NAMALWA (cell line): ENCODE measurements at regions not wholly inside any gene's neighbourhood (a gene's known extent, or its start where the extent isn't known, plus 50 kb on each side); places are given as distances from the start of the nearest gene placed in this dataset.
"Not testable (repeated sequence)": the region's sequence is repeated elsewhere in the genome, so short reads cannot be mapped to it uniquely, and the experiment has no call there.

Source experiments
- DNase-seq: peaks from one replicate; pipeline ENCODE4 v3.0.0-alpha.2; 2015; ENCODE audit warnings: low spot score

GRCh38 chr3:191076903-191077552, 122.0 kb upstream of the OSTN start:
- DNase-seq, result no peak

GRCh38 chr3:191074511-191074910, 124.5 kb upstream of the OSTN start:
- no peak for DNase-seq

- no peak for DNase-seq
Observed at GRCh38 chr3:191070762-191071403, 128.2 kb upstream of the OSTN start.

- no peak for DNase-seq
Observed at GRCh38 chr3:191070201-191070600, 128.8 kb upstream of the OSTN start.

GRCh38 chr3:191068946-191069813, 129.9 kb upstream of the OSTN start:
- DNase-seq, result no peak

- no peak for DNase-seq
Observed at GRCh38 chr3:191066669-191067068, 132.4 kb upstream of the OSTN start.

GRCh38 chr3:191065181-191065805, 133.7 kb upstream of the OSTN start:
- DNase-seq, result no peak

GRCh38 chr3:191051037-191051436, 148.0 kb upstream of the OSTN start:
- DNase-seq, result peak; percentile 56

GRCh38 chr3:191047930-191048329, 151.1 kb upstream of the OSTN start:
- no peak for DNase-seq

GRCh38 chr3:191030929-191031328, 168.1 kb upstream of the OSTN start:
- no peak for DNase-seq

GRCh38 chr3:191030491-191030890, 168.0 kb upstream of the GMNC start:
- no peak for DNase-seq

- DNase-seq, result no peak
Observed at GRCh38 chr3:191026746-191027145, 164.3 kb upstream of the GMNC start.

GRCh38 chr3:191020730-191021396, 158.4 kb upstream of the GMNC start:
- no peak for DNase-seq

- no peak for DNase-seq
Observed at GRCh38 chr3:191019855-191020254, 157.4 kb upstream of the GMNC start.

GRCh38 chr3:191015960-191016359, 153.5 kb upstream of the GMNC start:
- not testable (repeated sequence) for DNase-seq

GRCh38 chr3:191008074-191008473, 145.6 kb upstream of the GMNC start:
- DNase-seq, result no peak

GRCh38 chr3:191005790-191006189, 143.3 kb upstream of the GMNC start:
- DNase-seq, result no peak

- no peak for DNase-seq
Observed at GRCh38 chr3:191003742-191004141, 141.2 kb upstream of the GMNC start.

- DNase-seq, result no peak
Observed at GRCh38 chr3:190996181-190996775, 133.8 kb upstream of the GMNC start.

- no peak for DNase-seq
Observed at GRCh38 chr3:190995156-190995555, 132.7 kb upstream of the GMNC start.

GRCh38 chr3:190990898-190991297, 128.4 kb upstream of the GMNC start:
- DNase-seq, result no peak

- no peak for DNase-seq
Observed at GRCh38 chr3:190989218-190989617, 126.7 kb upstream of the GMNC start.
